ENCODE measurements at regions not wholly inside any gene's neighbourhood (a gene's known extent, or its start where the extent isn't known, plus 50 kb on each side); places are given as distances from the start of the nearest gene placed in this dataset.
"Not testable (repeated sequence)": the region's sequence is repeated elsewhere in the genome, so short reads cannot be mapped to it uniquely, and the experiment has no call there.

DNA sequence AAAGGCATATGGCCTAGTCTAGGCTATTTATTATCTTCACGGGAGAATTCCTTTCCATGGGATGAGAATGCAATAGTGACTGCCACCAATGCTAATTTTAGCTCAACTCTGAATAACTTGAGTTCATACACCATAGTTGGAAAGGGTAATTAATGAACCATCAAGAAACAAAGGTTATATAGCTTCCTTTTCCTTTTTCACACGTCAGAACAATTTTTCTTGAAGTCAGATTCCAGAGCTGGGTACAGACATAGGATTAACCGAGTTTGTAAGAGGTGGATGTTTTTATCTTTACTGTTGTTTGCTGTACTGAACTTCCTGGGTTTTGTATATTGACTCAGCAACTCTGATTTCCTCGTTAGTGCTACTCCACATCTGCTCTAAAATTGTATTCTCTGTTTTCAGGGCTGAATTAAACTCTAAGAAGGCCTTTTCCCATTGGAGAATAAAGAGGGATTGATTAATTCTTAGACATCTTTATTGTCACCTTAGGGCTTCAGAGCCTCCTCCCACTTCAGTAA, 262.0 kb downstream of the NUF2 start:
- DNase-seq: no peak

DNA sequence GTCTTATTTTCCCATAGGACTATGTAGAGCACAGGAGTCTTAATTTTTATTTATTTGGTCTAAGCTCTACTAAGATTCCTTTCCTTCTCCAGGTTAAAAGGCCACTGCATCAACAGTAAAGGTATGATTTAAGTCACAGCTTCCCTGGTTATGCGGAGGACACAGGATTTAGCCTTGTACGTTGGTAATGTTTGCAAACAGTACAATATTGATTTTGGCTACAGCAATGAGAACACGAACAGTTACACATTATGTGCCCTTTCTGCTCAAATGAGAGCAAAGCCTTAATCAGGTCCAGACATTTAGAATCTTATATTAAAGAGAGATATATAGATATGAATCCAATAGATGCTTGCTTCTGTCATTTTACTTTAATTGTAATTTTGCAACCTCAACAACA, 264.0 kb downstream of the NUF2 start:
- DNase-seq: no peak

DNA sequence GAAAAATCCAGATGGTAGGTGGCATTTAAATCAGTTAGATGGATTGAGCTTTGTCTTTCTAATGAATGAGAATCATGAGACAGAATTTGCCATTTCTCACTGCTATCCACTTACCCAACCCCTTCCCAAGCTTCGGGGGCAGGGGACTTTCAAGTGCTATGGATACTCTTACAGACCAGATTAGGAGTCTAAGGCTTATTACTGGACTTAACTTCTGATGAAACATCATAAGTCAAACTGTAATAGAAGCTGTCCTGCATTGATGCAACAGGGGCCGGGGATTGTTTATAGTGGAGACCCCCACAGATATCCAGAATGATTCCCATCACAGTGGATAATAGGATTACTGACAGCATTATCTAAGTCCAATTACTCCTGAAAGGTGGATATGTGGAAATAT, 267.0 kb downstream of the NUF2 start:
- no peak for DNase-seq

- DNase-seq: no peak
Observed at GRCh38 chr1:163589735-163590134, 268.0 kb downstream of the NUF2 start.

GRCh38 chr1:163591131-163591530, 269.4 kb downstream of the NUF2 start:
- DNase-seq: not testable (repeated sequence)

DNA sequence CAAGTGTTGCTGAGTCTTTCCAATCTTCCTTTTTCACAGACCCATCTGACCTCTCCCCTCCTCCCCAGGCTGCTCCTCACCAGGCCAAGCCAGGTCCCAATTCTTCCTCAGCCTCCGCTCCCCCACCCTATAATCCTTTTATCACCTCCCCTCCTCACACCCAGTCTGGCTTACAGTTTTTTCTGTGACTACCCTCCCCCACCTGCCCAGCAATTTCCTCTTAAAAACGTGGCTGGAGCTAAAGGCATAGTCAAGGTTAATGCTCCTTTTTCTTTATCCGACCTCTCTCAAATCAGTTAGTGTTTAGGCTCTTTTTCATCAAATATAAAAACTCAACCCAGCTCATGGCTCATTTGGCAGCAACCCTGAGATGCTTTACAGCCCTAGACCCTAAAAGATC, 270.9 kb downstream of the NUF2 start:
- DNase-seq: not testable (repeated sequence)

DNA sequence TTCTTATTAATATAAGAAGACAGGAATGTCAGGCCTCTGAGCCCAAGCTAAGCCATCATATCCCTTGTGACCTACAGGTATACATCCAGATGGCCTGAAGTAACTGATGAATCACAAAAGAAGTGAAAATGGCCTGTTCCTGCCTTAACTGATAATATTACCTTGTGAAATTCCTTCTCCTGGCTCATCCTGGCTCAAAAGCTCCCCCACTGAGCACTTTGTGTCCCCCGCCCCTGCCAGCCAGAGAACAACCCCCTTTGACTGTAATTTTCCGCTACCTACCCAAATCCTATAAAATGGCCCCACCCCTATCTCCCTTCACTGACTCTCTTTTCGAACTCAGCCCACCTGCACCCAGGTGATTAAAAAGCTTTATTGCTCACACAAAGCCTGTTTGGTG, 274.4 kb downstream of the NUF2 start:
- DNase-seq: not testable (repeated sequence)

- no peak for DNase-seq
Observed at GRCh38 chr1:163596541-163597258, 274.9 kb downstream of the NUF2 start.

GRCh38 chr1:163604321-163604720, 282.6 kb downstream of the NUF2 start:
- no peak for DNase-seq

- DNase-seq: no peak
Observed at GRCh38 chr1:163604896-163605295, 283.1 kb downstream of the NUF2 start.

DNA sequence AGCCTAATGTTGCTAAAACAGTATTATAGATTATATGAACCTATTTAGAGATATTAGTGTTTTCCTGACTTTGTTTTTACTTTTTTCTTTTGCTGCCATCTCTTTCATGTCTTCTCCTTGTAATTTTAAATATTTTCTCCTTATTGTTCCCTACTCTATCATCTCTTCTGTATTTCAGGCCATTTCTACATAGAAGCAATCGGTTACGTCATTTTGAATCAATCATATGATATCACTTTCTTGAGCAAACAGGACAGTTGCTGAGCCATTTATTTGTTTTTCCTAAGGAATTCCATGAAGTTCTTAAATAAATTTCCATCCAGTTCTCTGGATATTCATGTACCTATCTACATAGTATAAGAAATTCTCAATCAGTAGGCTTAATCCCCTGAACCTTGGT, 287.2 kb downstream of the NUF2 start:
- DNase-seq: no peak

- no peak for DNase-seq
Observed at GRCh38 chr1:163609858-163610257, 288.1 kb downstream of the NUF2 start.

- no peak for DNase-seq
Observed at GRCh38 chr1:163610486-163610885, 288.7 kb downstream of the NUF2 start.

DNA sequence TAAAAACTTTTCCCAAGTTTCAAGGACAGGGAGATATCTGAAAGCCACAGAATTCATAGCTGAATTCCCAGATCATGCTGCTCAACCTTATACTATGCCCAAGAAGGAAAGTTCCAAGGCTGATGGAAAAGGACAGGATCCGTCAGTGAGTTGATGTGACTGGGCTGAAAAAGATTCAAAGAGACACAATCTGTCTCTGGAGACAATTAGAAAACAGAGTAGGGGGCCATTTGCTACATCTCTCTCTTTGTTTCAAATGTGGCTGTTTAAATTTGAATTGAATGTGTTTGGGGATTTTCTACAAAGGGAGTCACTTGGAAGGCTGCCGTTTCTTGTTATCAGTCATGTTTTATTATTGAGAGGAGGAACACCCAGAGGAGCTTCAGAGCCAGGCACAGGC, 292.6 kb downstream of the NUF2 start:
- DNase-seq: no peak

GRCh38 chr1:163628034-163628773, 306.4 kb downstream of the NUF2 start:
- DNase-seq: no peak

GRCh38 chr1:163632269-163632668, 310.5 kb downstream of the NUF2 start:
- no peak for DNase-seq

DNA sequence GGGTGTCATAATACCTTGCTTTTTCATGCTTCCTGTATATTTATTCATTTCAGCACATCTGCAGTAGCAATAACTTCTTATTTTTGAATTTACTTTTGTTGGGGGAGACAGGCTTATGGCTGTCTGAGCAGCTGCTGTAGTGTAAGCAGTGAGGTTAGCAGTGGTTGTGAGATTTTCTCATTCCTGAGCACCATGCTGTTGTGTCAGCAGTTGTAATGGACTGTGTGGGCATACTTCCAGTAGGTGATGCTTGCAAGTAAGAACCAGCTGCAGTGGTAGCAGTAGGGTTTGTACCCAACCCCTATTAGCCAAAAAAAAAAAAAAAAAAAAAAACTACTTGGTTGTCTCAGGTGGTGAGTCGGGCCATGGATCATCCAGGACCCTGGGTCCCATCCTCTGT, 311.6 kb downstream of the NUF2 start:
- no peak for DNase-seq

GRCh38 chr1:163645676-163646075, 323.9 kb downstream of the NUF2 start:
- not testable (repeated sequence) for DNase-seq

DNA sequence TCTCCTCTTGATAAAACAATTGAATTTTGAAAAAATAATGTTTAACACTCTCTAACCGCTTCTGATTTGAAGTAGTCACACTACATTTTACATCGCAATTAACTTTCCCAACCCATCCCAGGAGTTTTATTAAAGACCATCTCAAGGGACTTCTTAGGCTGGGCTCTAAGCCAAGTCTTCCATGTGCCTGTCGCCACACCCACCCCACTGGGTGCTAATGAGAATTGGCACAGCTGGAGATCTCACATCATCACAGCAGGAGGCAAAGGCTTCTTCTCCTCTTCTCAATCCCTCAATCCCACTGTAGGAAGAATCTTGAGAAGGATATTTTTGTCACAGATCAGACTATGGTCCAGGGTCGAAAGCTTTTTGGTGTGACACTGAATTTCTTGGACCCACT, 328.9 kb downstream of the NUF2 start:
- no peak for DNase-seq

GRCh38 chr1:163652441-163652840, 330.7 kb downstream of the NUF2 start:
- DNase-seq: no peak

GRCh38 chr1:163655565-163655964, 333.8 kb downstream of the NUF2 start:
- no peak for DNase-seq

GRCh38 chr1:163656095-163656759, 334.5 kb downstream of the NUF2 start:
- no peak for DNase-seq

GRCh38 chr1:163657719-163658118, 336.0 kb downstream of the NUF2 start:
- no peak for DNase-seq

DNA sequence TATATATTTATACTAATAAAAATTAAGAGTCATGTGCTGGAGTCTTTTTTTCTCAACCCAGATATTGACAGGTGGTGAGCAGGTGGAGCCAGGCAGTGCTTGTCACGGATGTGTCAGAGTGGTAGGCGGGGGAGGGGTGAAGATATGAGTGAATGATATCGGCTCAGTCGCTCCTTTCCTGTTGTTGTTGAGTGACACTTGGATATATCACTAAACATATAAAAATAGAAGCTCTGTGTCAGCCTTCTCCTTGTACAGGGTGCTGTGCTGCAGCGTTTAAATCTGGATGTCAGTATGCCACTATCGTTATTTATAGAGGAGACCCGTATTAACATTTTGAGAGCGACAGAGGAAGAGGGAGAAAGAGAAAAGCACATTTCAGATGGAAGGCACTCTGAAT, 339.6 kb downstream of the NUF2 start:
- DNase-seq: no peak
